ENCODE measurements at regions not wholly inside any gene's neighbourhood (a gene's known extent, or its start where the extent isn't known, plus 50 kb on each side); places are given as distances from the start of the nearest gene placed in this dataset.
A peak's percentile ranks its signal among the peaks of the same experiment; 100 is the strongest.

DNA sequence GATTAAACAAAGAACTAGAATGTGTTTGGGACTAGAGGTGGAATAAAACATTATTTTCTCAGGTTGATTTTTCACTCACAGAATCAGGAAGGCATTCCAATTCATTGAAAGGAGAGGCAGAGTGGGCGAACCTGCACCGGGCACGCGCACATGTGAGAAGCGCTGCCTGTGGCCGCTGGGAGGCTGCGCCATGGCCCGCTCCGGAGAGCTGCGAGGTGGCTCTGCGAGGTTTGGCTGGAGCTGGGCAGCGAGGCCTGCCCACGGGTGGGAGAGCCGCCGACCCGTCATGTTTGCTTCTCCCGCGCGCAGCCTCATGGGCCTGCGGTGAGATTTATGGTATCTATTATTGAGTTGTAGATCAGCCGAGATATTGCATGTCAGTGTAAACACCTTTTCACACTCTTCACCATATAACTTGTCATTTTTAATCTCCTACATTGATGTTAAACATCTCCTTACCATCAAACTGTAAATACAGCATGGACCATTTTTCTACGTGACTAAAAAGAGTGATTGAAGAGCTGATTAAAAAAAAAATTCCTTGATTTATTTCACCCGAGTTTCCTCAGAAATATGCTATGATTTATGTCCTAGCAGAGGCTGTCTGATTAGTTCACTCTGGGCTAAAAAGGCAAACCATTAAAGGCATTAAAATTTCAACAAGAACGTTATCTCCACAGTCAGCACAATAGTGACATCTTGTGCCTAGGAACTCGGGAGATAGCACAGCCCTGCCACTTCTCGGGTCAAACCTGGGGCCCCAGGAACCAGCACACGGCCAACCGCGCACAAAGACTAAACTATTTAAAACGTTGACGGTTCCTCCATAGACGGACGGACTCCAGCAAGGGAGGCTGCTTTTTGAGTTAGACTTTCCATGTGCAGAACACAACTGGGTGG is 96.6 kb upstream of the RNF32 start:
- H3K36me3 ChIP-seq, result no peaks in the 10 kb centered on the region
- H3K4me3 ChIP-seq (replicated peaks in 1 of 3), result no peak overlapping the region
- TF ChIP-seq, protein P1, sequence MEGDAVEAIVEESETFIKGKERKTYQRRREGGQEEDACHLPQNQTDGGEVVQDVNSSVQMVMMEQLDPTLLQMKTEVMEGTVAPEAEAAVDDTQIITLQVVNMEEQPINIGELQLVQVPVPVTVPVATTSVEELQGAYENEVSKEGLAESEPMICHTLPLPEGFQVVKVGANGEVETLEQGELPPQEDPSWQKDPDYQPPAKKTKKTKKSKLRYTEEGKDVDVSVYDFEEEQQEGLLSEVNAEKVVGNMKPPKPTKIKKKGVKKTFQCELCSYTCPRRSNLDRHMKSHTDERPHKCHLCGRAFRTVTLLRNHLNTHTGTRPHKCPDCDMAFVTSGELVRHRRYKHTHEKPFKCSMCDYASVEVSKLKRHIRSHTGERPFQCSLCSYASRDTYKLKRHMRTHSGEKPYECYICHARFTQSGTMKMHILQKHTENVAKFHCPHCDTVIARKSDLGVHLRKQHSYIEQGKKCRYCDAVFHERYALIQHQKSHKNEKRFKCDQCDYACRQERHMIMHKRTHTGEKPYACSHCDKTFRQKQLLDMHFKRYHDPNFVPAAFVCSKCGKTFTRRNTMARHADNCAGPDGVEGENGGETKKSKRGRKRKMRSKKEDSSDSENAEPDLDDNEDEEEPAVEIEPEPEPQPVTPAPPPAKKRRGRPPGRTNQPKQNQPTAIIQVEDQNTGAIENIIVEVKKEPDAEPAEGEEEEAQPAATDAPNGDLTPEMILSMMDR (IDR thresholded peaks at IDR 0.05), result no peak
- no peak for TF ChIP-seq POLR2A (IDR thresholded peaks at IDR 0.05)
- H3K9me3 ChIP-seq, result no peaks in the 10 kb centered on the region
- 88% methylated on average over 33 of the region's 33 CpGs for WGBS, 2 donors
- no peaks in the 10 kb centered on the region for H3K4me1 ChIP-seq
- H3K27me3 ChIP-seq, result no peaks in the 10 kb centered on the region
- H3K27ac ChIP-seq, result no peak overlapping the region
- intact Hi-C loops (cut with DNase I), result no loop called here
- DNase-seq, result no peak

DNA sequence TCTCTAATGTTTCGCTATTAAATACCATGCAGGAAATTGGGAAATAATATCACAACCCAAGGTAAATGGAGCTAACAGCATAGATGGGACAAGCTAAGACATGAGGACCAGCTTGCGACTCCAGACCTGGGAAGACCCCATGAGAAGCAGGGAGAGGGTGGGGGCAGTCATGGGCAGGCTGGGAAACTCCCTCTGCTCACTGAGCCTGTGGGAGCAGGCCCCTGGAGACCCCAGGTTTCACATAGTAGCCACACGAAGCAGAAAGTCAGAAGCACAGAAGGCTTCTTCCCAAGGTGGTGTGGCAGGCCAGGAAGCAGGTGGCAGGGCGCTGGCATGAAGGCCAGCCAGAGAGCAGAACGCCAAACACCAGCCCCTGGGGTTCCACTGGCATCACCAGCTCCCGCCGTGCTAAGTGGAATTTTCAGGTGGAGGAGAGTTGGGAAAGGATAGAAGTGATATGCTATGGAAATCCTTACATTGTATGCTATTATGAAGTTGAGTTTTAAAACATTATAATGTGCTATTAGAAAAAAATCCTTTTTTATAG is 99.9 kb upstream of the RNF32 start:
- no peak overlapping the region for H3K4me3 ChIP-seq (replicated peaks in 1 of 3)
- no peak overlapping the region for H3K27ac ChIP-seq
- H3K9me3 ChIP-seq, result no peaks in the 10 kb centered on the region
- H3K4me1 ChIP-seq, result no peaks in the 10 kb centered on the region
- no peak for TF ChIP-seq POLR2A (IDR thresholded peaks at IDR 0.05)
- H3K36me3 ChIP-seq, result no peaks in the 10 kb centered on the region
- no peak for DNase-seq
- H3K27me3 ChIP-seq, result no peaks in the 10 kb centered on the region
- intact Hi-C loops (cut with DNase I), result no loop called here
- WGBS, 2 donors, result 87 to 92% methylated on average over 7 of the region's 7 CpGs

DNA sequence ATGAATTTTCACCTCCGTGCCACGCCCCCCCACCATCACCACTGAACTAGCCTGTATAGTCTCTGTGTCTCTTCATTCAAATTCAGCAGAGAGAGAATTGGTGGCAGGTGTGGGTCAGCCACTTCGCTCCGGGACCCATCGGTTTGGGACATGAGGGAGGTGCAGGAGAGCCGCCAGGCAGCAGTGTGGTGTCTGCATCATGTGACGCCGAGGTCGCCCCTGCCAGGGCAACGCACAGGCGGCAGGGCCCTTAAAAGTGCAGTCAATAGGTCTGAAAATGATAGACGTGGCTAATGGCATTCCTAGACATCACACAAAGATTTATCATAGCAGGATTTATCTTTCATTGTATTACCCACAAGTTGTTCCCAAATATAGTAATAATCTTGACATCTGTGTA is 100.6 kb upstream of the RNF32 start:
- Histone ChIP-seq H3K4me3 (replicated peaks in 1 of 3) (no peak overlapping the region), H3K36me3 (no peaks in the 10 kb centered on the region), H3K27me3 (no peaks in the 10 kb centered on the region), H3K4me1 (no peaks in the 10 kb centered on the region), H3K27ac (no peak overlapping the region), H3K9me3 (no peaks in the 10 kb centered on the region)
- 84 to 86% methylated on average over 12 of the region's 12 CpGs for WGBS, 2 donors
- no peak for DNase-seq
- TF ChIP-seq POLR2A (IDR thresholded peaks at IDR 0.05), result no peak
- TF ChIP-seq, protein P1 (IDR thresholded peaks at IDR 0.05), result no peak
- intact Hi-C loops (cut with DNase I), result no loop called here

DNA sequence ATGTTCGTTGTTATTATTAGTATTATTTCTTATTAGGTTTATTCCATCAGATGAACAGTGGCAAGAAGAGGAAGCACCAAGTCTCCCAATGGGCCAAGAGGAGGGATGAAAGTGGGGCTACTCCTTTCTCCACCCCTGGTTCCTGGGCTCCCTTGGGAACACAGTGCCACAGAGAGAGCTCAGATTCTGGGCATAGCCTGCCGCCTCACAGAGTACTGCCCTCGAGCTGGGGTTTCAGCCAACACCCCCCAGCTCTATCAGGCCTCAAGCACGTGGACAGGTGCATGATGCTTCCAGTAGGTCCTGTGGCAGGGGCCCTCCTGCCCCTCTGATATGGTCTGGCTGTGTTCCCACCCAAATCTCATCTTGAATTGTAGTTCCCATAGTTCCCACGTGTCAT is 103.6 kb upstream of the RNF32 start:
- no peaks in the 10 kb centered on the region for H3K27me3 ChIP-seq
- H3K9me3 ChIP-seq, result no peaks in the 10 kb centered on the region
- H3K4me1 ChIP-seq, result no peaks in the 10 kb centered on the region
- H3K4me3 ChIP-seq (replicated peaks in 1 of 3), result no peak overlapping the region
- intact Hi-C loops (cut with DNase I), result no loop called here
- H3K27ac ChIP-seq, result no peak overlapping the region
- H3K36me3 ChIP-seq, result no peaks in the 10 kb centered on the region
- TF ChIP-seq, protein P1 (IDR thresholded peaks at IDR 0.05), result no peak
- TF ChIP-seq POLR2A (IDR thresholded peaks at IDR 0.05), result no peak
- no peak for DNase-seq
- 89 to 90% methylated on average over 5 of the region's 5 CpGs for WGBS, 2 donors

DNA sequence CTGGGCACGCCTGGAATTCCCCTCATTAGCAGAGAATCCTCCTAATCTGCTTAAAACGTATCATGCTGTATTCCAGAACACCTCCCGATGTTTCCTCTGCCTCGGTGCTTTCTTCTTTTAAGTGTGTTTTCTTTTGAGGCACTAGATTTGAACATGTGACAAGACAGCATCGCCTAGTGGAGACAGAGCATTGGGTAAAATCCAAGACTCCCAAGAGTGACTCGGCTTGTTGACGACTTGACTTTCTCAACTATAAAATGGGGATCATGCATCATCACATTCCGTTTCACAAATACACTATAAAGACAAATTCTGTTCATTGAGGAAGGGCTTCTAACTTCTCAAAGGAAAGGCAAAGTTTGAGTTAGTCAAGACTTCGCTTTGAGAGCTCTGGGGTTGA is 105.6 kb upstream of the RNF32 start:
- Histone ChIP-seq H3K4me1 (no peaks in the 10 kb centered on the region), H3K4me3 (replicated peaks in 1 of 3) (no peak overlapping the region), H3K9me3 (no peaks in the 10 kb centered on the region), H3K36me3 (no peaks in the 10 kb centered on the region), H3K27me3 (no peaks in the 10 kb centered on the region), H3K27ac (no peak overlapping the region)
- intact Hi-C loops (cut with DNase I), result no loop called here
- DNase-seq, result no peak
- WGBS, 2 donors, result 66 to 69% methylated on average over 9 of the region's 9 CpGs
- TF ChIP-seq, protein P1 (IDR thresholded peaks at IDR 0.05), result peak in 1 of 6 experiments; percentile 5
- TF ChIP-seq POLR2A (IDR thresholded peaks at IDR 0.05), result no peak

Measured in thyroid gland (tissue), 4 donors.